Left kidney (tissue), 1 donor: ENCODE measurements at regions not wholly inside any gene's neighbourhood (a gene's known extent, or its start where the extent isn't known, plus 50 kb on each side); places are given as distances from the start of the nearest gene placed in this dataset.
"Not testable (repeated sequence)": the region's sequence is repeated elsewhere in the genome, so short reads cannot be mapped to it uniquely, and the experiment has no call there.

Experiments
- DNase-seq: peaks from one replicate; pipeline ENCODE4 v3.0.0-alpha.2; 2013

DNA sequence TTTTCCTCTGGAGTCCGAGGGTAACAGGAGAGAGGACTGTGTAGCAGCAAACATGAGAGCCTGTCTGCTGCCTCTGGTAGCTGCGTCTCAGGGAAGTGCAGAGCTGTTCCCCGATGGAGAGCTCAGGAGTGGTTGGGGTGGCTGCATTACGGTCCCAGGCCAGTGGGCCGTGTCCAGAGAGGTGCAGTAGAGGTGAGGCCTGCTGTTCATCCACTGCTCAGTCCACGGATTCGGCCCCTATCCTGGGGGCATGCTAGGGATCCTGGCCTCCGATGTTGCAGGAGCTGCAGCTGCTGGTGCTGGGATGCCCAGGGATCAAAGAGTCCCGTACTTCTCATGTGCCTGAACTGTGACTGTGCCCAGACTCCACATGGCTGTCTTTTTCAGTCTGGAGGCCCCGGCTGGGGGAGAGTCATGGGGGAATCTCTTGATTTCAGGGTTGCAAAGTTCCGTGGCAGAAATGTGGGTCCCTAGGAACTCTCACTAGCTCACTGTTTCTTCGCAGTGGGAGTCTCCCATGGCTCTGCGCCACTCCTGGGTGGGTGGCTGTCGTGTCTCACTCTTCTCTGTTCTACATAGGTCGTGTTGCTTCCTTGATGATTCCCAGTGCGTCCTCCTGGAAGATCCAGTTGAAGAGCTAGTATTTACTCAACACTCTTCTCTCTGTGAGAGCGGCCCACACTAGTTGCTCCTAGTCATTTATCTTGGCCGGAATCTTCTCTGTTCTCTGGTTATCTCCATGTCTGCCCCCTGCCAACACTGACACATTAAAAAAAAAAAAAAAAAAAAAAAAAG, 109.5 kb upstream of the CENPE start:
- DNase-seq = no peak

DNA sequence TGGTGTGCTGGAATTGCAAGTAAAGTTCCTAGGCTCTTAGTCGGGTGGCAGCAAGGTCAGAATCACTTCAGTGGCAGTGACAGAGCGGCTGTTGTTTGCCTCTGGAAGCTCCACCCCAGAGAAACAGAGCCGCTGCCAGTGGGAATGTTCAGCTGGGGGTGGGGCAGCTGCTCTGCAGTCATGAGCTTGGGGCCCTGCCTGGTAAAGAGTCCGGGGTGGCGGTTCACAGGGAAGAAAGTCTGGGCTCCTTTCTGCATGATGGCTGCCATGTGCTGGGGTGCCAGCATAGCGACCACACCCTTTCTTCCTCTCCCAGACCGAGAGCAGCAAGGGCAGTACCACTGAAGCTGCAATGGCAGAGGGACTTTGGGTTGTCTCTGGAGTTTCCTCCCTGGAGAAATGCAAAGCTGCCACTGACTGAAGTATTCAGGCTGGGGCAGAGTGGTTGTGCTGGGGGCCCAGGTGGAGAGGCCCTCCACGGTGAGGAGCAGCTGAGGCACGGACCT, 108.8 kb upstream of the CENPE start:
- DNase-seq = peak; percentile 2

DNA sequence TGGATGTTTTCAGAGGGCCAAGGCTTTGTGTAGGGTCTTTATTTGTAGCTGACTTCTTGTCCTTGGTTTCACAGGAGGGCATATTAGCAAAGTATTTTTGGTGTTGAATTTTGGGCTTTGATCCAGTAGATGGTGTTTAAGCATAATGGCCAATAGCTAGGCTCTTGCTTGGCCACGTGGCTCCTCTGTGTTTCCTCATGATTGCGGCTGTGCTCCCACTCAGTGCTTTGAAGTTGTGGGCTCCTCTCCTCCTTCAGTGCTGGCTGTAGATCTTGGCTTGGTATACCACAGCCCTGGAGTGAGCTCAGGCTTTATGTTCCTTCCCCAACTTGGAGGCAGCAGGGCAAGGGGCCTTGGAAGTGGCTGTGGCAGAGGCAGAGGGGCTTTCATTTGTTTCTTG, 107.2 kb upstream of the CENPE start:
- no peak for DNase-seq

DNA sequence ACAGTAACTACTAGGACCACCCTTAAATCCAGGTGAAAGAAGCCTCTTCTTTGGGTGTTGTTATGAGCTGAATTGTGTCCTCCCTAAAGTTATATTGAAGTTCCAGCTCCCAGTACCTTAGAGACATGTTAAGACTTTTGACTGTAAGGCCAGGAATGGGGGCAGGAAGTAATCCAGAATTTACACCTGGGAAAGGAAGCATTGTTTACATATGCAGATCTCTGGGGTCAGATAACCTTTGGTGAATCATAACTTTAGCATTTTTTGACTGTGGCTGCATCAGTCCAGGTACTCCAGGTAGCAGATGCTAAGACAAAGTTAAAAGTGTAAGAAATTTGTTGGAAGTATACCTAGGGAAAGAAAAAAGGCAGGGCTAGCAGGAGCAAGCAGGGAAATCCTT, 104.9 kb upstream of the CENPE start:
- no peak for DNase-seq

DNA sequence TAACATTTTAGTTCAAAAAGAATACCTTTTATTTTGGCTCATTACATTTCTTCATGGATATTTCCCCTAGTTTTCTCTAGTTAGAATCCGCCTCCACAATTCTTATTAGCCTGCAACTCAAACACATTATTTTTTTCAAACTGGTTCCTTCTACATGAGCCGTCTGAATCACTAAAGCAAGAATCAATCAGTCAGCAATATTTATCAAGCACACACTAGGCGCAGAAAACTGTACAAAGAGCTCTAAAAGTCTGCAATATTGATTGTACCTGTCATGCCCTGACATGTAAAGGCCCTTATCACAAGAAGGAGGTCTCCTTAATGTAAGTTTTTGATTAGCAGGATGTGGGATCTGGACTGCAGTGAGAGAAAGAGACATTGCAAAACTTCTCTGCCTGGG, 94.8 kb upstream of the CENPE start:
- DNase-seq = no peak

DNA sequence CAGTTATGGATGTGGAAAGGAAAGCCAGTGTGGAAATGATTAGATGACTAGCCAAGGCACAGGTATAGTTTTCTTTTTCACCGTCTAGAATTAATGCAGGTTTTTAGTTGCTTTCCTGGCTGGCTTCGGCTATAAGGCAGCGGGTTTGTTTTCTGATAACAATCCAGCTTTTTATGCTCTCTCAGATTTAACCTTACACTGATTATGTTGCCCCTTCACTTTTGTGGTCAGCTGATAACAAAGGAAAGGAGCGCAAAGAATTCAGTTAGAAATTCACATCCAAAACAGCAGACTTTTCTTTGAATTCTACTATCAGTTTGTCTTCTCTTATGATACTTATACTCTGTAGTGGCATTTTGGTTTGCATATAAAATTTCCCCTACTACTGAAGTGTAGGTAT, 94.2 kb upstream of the CENPE start:
- DNase-seq = no peak

DNA sequence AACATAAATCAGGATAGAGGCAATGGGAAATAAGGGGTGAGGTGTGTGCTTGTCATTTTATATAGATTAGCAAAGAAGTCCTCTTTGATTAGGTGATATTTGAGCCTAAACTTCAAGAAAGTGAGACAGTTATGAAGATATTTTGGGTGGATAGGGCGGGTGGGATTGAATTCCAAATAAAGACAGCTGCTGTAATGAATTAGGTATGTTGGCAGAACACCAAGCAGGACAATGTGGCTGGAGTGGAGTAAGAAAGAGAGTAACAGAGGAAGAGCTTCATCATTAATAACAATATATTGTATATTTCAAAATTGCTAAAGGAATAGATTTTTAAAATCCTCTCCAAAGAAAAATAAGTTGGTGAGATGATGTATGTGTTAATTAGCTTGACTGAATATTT, 91.0 kb upstream of the CENPE start:
- no peak for DNase-seq

DNA sequence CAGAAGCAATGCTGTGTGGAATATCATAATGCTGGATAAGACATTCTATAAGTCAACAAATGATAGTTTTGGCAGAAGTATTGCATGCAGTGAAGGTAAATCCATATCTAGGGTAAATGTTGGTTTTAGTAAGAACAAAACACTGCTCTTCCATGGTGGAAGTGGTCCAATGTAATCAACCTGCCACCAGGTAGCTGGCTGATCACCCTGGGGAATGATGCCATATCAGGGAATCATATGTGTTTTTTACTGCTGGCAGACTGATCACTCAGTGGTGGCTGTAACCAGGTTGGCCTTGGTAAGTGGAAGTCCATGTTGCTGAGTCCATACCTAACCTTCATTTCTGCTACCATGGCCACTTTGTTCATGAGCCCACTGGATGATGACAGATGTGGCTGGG, 74.0 kb upstream of the CENPE start:
- no peak for DNase-seq

DNA sequence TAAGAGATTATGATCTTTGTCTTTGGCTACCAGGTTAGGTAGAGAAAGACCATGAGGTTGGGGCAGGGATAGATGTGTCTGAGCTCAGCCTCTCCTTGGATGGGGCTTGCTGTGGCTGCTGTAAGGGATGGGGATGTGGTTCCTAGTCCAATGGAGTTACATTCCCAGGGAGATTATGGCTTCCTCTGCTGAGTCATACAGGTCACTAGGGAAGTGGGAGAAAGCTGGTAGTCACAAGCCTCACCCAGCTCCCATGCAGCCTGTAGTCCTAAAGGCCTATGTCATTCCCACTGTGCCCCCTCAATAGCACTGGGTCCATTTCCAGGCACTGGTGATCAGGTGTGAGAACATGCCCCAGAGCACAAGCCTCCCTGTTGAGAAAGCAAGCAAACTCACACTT, 70.6 kb upstream of the CENPE start:
- DNase-seq = no peak

DNA sequence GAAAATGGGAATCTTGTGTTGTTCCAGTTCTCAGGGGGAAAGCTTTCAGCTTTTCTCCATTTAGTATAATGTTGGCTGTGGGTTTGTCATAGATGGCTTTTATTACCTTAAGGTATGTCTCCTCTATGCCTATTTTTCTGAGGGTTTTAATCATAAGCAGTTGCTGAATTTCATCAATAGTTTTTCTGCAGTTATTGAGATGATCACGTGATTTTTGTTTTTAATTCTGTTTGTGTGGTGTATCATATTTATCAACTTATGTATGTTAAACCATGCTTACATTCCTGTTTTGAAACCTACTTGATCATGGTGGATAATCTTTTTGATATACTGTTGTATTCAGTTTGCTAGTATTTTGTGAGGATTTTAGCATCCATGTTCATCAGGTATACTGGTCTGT, 66.8 kb upstream of the CENPE start:
- no peak for DNase-seq

DNA sequence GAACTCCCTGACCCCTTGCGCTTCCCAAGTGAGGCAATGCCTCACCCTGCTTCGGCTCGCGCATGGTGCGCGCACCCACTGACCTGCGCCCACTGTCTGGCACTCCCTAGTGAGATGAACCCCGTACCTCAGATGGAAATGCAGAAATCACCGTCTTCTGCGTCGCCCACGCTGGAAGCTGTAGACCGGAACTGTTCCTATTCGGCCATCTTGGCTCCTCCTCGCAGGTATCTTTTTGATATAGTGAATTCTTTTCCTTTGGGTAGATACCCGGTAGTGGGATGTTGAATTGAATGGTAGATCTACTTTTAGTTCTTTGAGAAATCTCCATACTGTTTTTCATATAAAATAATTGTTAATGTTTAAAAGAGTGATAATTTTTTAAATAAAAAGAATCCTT, 57.9 kb upstream of the CENPE start:
- DNase-seq = not testable (repeated sequence)
